CD14-positive monocyte (primary cell): ENCODE measurements at regions not wholly inside any gene's neighbourhood (a gene's known extent, or its start where the extent isn't known, plus 50 kb on each side); places are given as distances from the start of the nearest gene placed in this dataset.

Experiments used
- DNase-seq, 3 donors: peaks; one replicate each; pipeline ENCODE4 v3.0.0-alpha.2; 2011 to 2022
- H2AFZ ChIP-seq: 2 replicates; pipeline ENCODE4 v1.6.0; 2012; ENCODE audit warnings: mild to moderate bottlenecking, low read depth, low read length, inconsistent platforms; ENCODE audit not compliant: insufficient read depth, poor library complexity, severe bottlenecking
- H3K27ac ChIP-seq, 2 donors: 1 replicate in 1 of 2; 2 replicates in 1 of 2; pipeline ENCODE4 v1.5.1; 2012 to 2013; ENCODE audit warnings: low read length in 2 of 2, control low read depth in 1 of 2, inconsistent platforms in 1 of 2, low read depth in 1 of 2, mild to moderate bottlenecking in 1 of 2
- H3K27me3 ChIP-seq, 2 donors: one replicate each; pipeline versions ENCODE4 v1.6.0 to v1.6.1; 2011 to 2013; ENCODE audit warnings: low read length in 2 of 2; ENCODE audit not compliant: control insufficient read depth in 2 of 2, insufficient read depth in 2 of 2
- H3K36me3 ChIP-seq, 2 donors: replicated peaks in 1 of 2; 1 replicate in 1 of 2; 2 replicates in 1 of 2; pipeline versions ENCODE4 v1.5.1 to v1.6.1; 2012 to 2013; ENCODE audit warnings: low read length in 2 of 2, control low read depth in 1 of 2, inconsistent platforms in 1 of 2, mild to moderate bottlenecking in 1 of 2; ENCODE audit not compliant: insufficient read depth in 2 of 2, control insufficient read depth in 1 of 2
- H3K4me1 ChIP-seq, 2 donors: 1 replicate in 1 of 2; 2 replicates in 1 of 2; pipeline versions ENCODE4 v1.5.1 to v1.6.1; 2012 to 2013; ENCODE audit warnings: low read length in 2 of 2, control low read depth in 1 of 2, inconsistent platforms in 1 of 2, mild to moderate bottlenecking in 1 of 2, moderate library complexity in 1 of 2; ENCODE audit not compliant: insufficient read depth in 2 of 2, control insufficient read depth in 1 of 2
- H3K4me2 ChIP-seq: replicated peaks from 2 replicates; pipeline ENCODE3; 2012; ENCODE audit warnings: low read length, moderate library complexity, mild to moderate bottlenecking; ENCODE audit not compliant: poor library complexity, severe bottlenecking; ENCODE audit errors: extremely low read depth
- H3K4me3 ChIP-seq, 3 experiments: fragments of 200-600 bp in 1 of 3; sonication (generic) in 1 of 3; replicated peaks in 1 of 3; 1 replicate in 2 of 3; 2 replicates in 1 of 3; pipeline ENCODE4 v1.5.1; 2011 to 2013; ENCODE audit warnings: low read length in 3 of 3, mild to moderate bottlenecking in 3 of 3, control low read depth in 2 of 3, low read depth in 2 of 3, inconsistent platforms in 1 of 3, moderate library complexity in 1 of 3
- H3K79me2 ChIP-seq: 2 replicates; pipeline ENCODE4 v1.6.0; 2012; ENCODE audit warnings: mild to moderate bottlenecking, control low read depth, inconsistent platforms, low read length, moderate library complexity; ENCODE audit not compliant: insufficient read depth
- H3K9ac ChIP-seq: 2 replicates; pipeline ENCODE4 v1.6.0; 2017; ENCODE audit warnings: low read length, mild to moderate bottlenecking; ENCODE audit not compliant: insufficient read depth, poor library complexity, severe bottlenecking
- H3K9me3 ChIP-seq, 2 donors: replicated peaks in 1 of 2; 1 replicate in 1 of 2; 2 replicates in 1 of 2; pipeline versions ENCODE4 v1.5.1 to v1.6.1; 2012 to 2013; ENCODE audit warnings: low read length in 2 of 2, control low read depth in 1 of 2; ENCODE audit not compliant: control insufficient read depth in 1 of 2, insufficient read depth in 1 of 2
- H4K20me1 ChIP-seq: 2 replicates; pipeline ENCODE4 v1.6.0; 2012; ENCODE audit warnings: mild to moderate bottlenecking, low read length, control low read depth, moderate library complexity; ENCODE audit not compliant: insufficient read depth
- H3K27ac Mint-ChIP-seq, 7 donors: one replicate each; pipeline ENCODE4 v1.8.0; 2020; ENCODE audit warnings: mild to moderate bottlenecking in 7 of 7, mixed read lengths in 7 of 7, moderate library complexity in 6 of 7, inconsistent platforms in 2 of 7
- H3K27me3 Mint-ChIP-seq, 3 donors: one replicate each; pipeline ENCODE4 v1.8.0; 2021 to 2022; ENCODE audit warnings: low read depth in 3 of 3, mild to moderate bottlenecking in 3 of 3, mixed read lengths in 3 of 3, moderate library complexity in 3 of 3, inconsistent platforms in 1 of 3
- H3K36me3 Mint-ChIP-seq, 2 donors: one replicate each; pipeline ENCODE4 v1.8.0; 2020; ENCODE audit warnings: mixed read lengths in 2 of 2, inconsistent platforms in 1 of 2, mild to moderate bottlenecking in 1 of 2
- H3K4me1 Mint-ChIP-seq: one replicate; pipeline ENCODE4 v1.8.0; 2020; ENCODE audit warnings: mild to moderate bottlenecking, mixed read lengths
- H3K4me3 Mint-ChIP-seq, 2 donors: one replicate each; pipeline ENCODE4 v1.8.0; 2020; ENCODE audit warnings: mild to moderate bottlenecking in 2 of 2, mixed read lengths in 2 of 2, moderate library complexity in 1 of 2
- H3K9me3 Mint-ChIP-seq, 7 donors: one replicate each; pipeline ENCODE4 v1.8.0; 2020 to 2022; ENCODE audit warnings: mixed read lengths in 7 of 7, mild to moderate bottlenecking in 6 of 7, moderate library complexity in 6 of 7, inconsistent platforms in 2 of 7
- CTCF ChIP-seq: fragments of 200-600 bp; IDR thresholded peaks from one replicate; pipeline ENCODE4 v1.8.0; 2022; ENCODE audit warnings: antibody characterized with exemption, mild to moderate bottlenecking
- WGBS: methylation state at CpG from one replicate; pipeline ENCODE4 v1.1.5; 2013; ENCODE audit warnings: missing lambda C conversion rate; ENCODE audit not compliant: insufficient coverage; 5-methylcytosine and 5-hydroxymethylcytosine counted together
- intact Hi-C, 2 donors: fragments of 100-400 bp; cut with micrococcal nuclease; formaldehyde crosslinking; loops; one replicate each; pipeline versions ENCODE4 v1.15.0 to v1.15.1; 2023

GRCh38 chr5:111967463-111967862 is 210.5 kb upstream of the NREP start:
- Histone ChIP-seq H2AFZ (no peak overlapping the region), H3K9ac (no peak overlapping the region), H3K4me1 (peaks cover 0 to 6% of the 10 kb centered on the region in 2 donors), H3K4me2 (no peak overlapping the region), H3K36me3 (no peaks in the 10 kb centered on the region), H3K27ac (no peak overlapping the region), H4K20me1 (no peaks in the 10 kb centered on the region), H3K79me2 (no peaks in the 10 kb centered on the region), H3K27me3 (no peaks in the 10 kb centered on the region), H3K9me3 (no peaks in the 10 kb centered on the region), H3K4me3 (no peak overlapping the region)
- no peak for TF ChIP-seq CTCF
- intact Hi-C loops = no loop called here
- no peak for DNase-seq
- Mint-ChIP-seq H3K4me3 (no peak overlapping the region), H3K27me3 (peaks cover 0 to 3% (median 0%) of the 10 kb centered on the region in 3 donors), H3K36me3 (no peaks in the 10 kb centered on the region), H3K9me3 (peaks cover 0 to 4% (median 1%) of the 10 kb centered on the region in 7 donors), H3K4me1 (peaks cover 15% of the 10 kb centered on the region), H3K27ac (no peak overlapping the region)
- no CpG with 5 or more reads among the region's 8 CpGs for WGBS

GRCh38 chr5:111966290-111966689 is 209.3 kb upstream of the NREP start:
- no peak overlapping the region for H3K4me3 Mint-ChIP-seq
- no peak overlapping the region for H3K27ac Mint-ChIP-seq
- peaks cover 15% of the 10 kb centered on the region for H3K4me1 Mint-ChIP-seq
- H3K4me1 ChIP-seq = peaks cover 0 to 6% of the 10 kb centered on the region in 2 donors
- no peaks in the 10 kb centered on the region for H3K9me3 ChIP-seq
- no peaks in the 10 kb centered on the region for H3K36me3 ChIP-seq
- no peaks in the 10 kb centered on the region for H4K20me1 ChIP-seq
- DNase-seq = no peak
- no peak overlapping the region for H3K4me2 ChIP-seq
- TF ChIP-seq CTCF = no peak
- intact Hi-C loops = no loop called here
- peaks cover 0 to 3% (median 0%) of the 10 kb centered on the region in 3 donors for H3K27me3 Mint-ChIP-seq
- no peaks in the 10 kb centered on the region for H3K36me3 Mint-ChIP-seq
- no peak overlapping the region for H2AFZ ChIP-seq
- no peaks in the 10 kb centered on the region for H3K79me2 ChIP-seq
- H3K27me3 ChIP-seq = no peaks in the 10 kb centered on the region
- no peak overlapping the region for H3K27ac ChIP-seq
- H3K9me3 Mint-ChIP-seq = peaks cover 0 to 6% (median 2%) of the 10 kb centered on the region in 7 donors
- H3K4me3 ChIP-seq = no peak overlapping the region
- no peak overlapping the region for H3K9ac ChIP-seq
